ENCODE measurements at regions not wholly inside any gene's neighbourhood (a gene's known extent, or its start where the extent isn't known, plus 50 kb on each side); places are given as distances from the start of the nearest gene placed in this dataset.

GRCh38 chr6:87879132-87879861 is 168.3 kb upstream of the SPACA1 start:
- TF ChIP-seq ZHX1 (CRISPR knock-in tag; IDR thresholded peaks at IDR 0.05; ENCODE audit: low read depth) (no peak), SOX6 (IDR thresholded peaks at IDR 0.05) (no peak), SOX6 (CRISPR knock-in tag; IDR thresholded peaks at IDR 0.05) (no peak), RELA (CRISPR knock-in tag; IDR thresholded peaks at IDR 0.05) (no peak), MAZ (IDR thresholded peaks at IDR 0.05; ENCODE audit: borderline replicate concordance, low read depth, low read length) (no peak), MAZ (CRISPR knock-in tag; IDR thresholded peaks at IDR 0.05; ENCODE audit: low read depth) (no peak), CSRNP1 (CRISPR knock-in tag; IDR thresholded peaks at IDR 0.05) (no peak), EZH2 (conservative IDR thresholded peaks at IDR 0.05; ENCODE audit: low read depth, low read length) (no peak), ZFX (CRISPR knock-in tag; IDR thresholded peaks at IDR 0.05; ENCODE audit: low read depth) (no peak), EP300 (IDR thresholded peaks at IDR 0.05; ENCODE audit: low read depth in 2 of 2, low read length in 2 of 2) (no peak), EP300 (CRISPR knock-in tag; IDR thresholded peaks at IDR 0.05; ENCODE audit: borderline replicate concordance) (no peak)
- TF ChIP-seq, protein P1, sequence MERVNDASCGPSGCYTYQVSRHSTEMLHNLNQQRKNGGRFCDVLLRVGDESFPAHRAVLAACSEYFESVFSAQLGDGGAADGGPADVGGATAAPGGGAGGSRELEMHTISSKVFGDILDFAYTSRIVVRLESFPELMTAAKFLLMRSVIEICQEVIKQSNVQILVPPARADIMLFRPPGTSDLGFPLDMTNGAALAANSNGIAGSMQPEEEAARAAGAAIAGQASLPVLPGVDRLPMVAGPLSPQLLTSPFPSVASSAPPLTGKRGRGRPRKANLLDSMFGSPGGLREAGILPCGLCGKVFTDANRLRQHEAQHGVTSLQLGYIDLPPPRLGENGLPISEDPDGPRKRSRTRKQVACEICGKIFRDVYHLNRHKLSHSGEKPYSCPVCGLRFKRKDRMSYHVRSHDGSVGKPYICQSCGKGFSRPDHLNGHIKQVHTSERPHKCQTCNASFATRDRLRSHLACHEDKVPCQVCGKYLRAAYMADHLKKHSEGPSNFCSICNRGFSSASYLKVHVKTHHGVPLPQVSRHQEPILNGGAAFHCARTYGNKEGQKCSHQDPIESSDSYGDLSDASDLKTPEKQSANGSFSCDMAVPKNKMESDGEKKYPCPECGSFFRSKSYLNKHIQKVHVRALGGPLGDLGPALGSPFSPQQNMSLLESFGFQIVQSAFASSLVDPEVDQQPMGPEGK (CRISPR knock-in tag; IDR thresholded peaks at IDR 0.05), result no peak
